GM19328 (cell line): ENCODE measurements at regions not wholly inside any gene's neighbourhood (a gene's known extent, or its start where the extent isn't known, plus 50 kb on each side); places are given as distances from the start of the nearest gene placed in this dataset.

Experiments
- ATAC-seq: cut with Tn5 transposase; IDR thresholded peaks from one replicate; pipeline ENCODE4 v1.9.1; 2021; ENCODE audit warnings: mild to moderate bottlenecking, moderate library complexity; ENCODE audit not compliant: unreplicated experiment

- no peak for ATAC-seq
Measured at GRCh38 chr5:74145951-74146350, 494.6 kb downstream of the ENC1 start.

- no peak for ATAC-seq
Measured at GRCh38 chr5:74143721-74144330, 496.7 kb downstream of the ENC1 start.

GRCh38 chr5:74143151-74143550 lies 497.4 kb downstream of the ENC1 start:
- ATAC-seq = no peak

- ATAC-seq = no peak
Measured at GRCh38 chr5:74141053-74141452, 499.5 kb downstream of the ENC1 start.

- ATAC-seq = no peak
Measured at GRCh38 chr5:74140409-74140808, 500.1 kb downstream of the ENC1 start.

GRCh38 chr5:74139589-74139988 lies 500.9 kb downstream of the ENC1 start:
- ATAC-seq = no peak

- no peak for ATAC-seq
Measured at GRCh38 chr5:74138721-74139120, 501.8 kb downstream of the ENC1 start.

- no peak for ATAC-seq
Measured at GRCh38 chr5:74136276-74136825, 504.2 kb downstream of the ENC1 start.

GRCh38 chr5:74135033-74135432 lies 505.5 kb downstream of the ENC1 start:
- ATAC-seq = no peak

- no peak for ATAC-seq
Measured at GRCh38 chr5:74132485-74132884, 506.5 kb downstream of the ARHGEF28 start.

- ATAC-seq = no peak
Measured at GRCh38 chr5:74131250-74131649, 505.3 kb downstream of the ARHGEF28 start.

- ATAC-seq = no peak
Measured at GRCh38 chr5:74130155-74130897, 504.3 kb downstream of the ARHGEF28 start.

GRCh38 chr5:74127381-74128320 lies 501.7 kb downstream of the ARHGEF28 start:
- ATAC-seq = no peak

- no peak for ATAC-seq
Measured at GRCh38 chr5:74126294-74126693, 500.3 kb downstream of the ARHGEF28 start.

- no peak for ATAC-seq
Measured at GRCh38 chr5:74124826-74125225, 498.8 kb downstream of the ARHGEF28 start.

GRCh38 chr5:74123929-74124328 lies 497.9 kb downstream of the ARHGEF28 start:
- no peak for ATAC-seq

- ATAC-seq = no peak
Measured at GRCh38 chr5:74122979-74123590, 497.1 kb downstream of the ARHGEF28 start.

- no peak for ATAC-seq
Measured at GRCh38 chr5:74122175-74122574, 496.2 kb downstream of the ARHGEF28 start.

GRCh38 chr5:74120585-74120984 lies 494.6 kb downstream of the ARHGEF28 start:
- no peak for ATAC-seq

GRCh38 chr5:74118071-74118470 lies 492.1 kb downstream of the ARHGEF28 start:
- ATAC-seq = no peak

GRCh38 chr5:74116984-74117383 lies 491.0 kb downstream of the ARHGEF28 start:
- no peak for ATAC-seq
